ENCODE measurements at regions not wholly inside any gene's neighbourhood (a gene's known extent, or its start where the extent isn't known, plus 50 kb on each side); places are given as distances from the start of the nearest gene placed in this dataset.

- TF ChIP-seq POLR2AphosphoS5 (IDR thresholded peaks at IDR 0.05), result no peak
- no peaks in the 10 kb centered on the region for H3K9me2 ChIP-seq (ENCODE audit: insufficient read depth, low read length)
Measured at GRCh38 chr6:94639564-94639963, 937.8 kb upstream of the MANEA start.

GRCh38 chr6:94636780-94637385 is 940.5 kb upstream of the MANEA start:
- no peak overlapping the region for H3K4me2 ChIP-seq (ENCODE audit: low read length)
- no peaks in the 10 kb centered on the region for H3K36me3 ChIP-seq (ENCODE audit: insufficient read depth, low read length)
- no peaks in the 10 kb centered on the region for H3K27me3 ChIP-seq (ENCODE audit: insufficient read depth, low read depth, low read length)
- H3K9ac ChIP-seq (ENCODE audit: low read length), result no peak overlapping the region
- no peaks in the 10 kb centered on the region for H3K9me3 ChIP-seq (ENCODE audit: low read length)
- H4K20me1 ChIP-seq (ENCODE audit: insufficient read depth), result no peaks in the 10 kb centered on the region
- no peak overlapping the region for H2AFZ ChIP-seq (ENCODE audit: low read depth, low read length)
- H3K27ac ChIP-seq (ENCODE audit: low read length), result no peak overlapping the region
- TF ChIP-seq RAD21 (conservative IDR thresholded peaks at IDR 0.05) (peak; percentile 20), EP300 (conservative IDR thresholded peaks at IDR 0.05; ENCODE audit: poor library complexity, severe bottlenecking) (no peak), EZH2 (IDR thresholded peaks at IDR 0.05; ENCODE audit: borderline replicate concordance, insufficient read depth, low read length, poor library complexity, severe bottlenecking) (no peak)
- H3K79me2 ChIP-seq (replicated peaks; ENCODE audit: insufficient read depth, low read length), result no peaks in the 10 kb centered on the region
- H3K4me3 ChIP-seq (ENCODE audit: low read length), result no peak overlapping the region
- no peaks in the 10 kb centered on the region for H3F3A ChIP-seq (ENCODE audit: insufficient read depth, low read length, poor library complexity, severe bottlenecking)
- H3K9me2 ChIP-seq (ENCODE audit: insufficient read depth, low read length), result no peaks in the 10 kb centered on the region

More at GRCh38 chr6:94639564-94639963, 937.8 kb upstream of the MANEA start:
- no peaks in the 10 kb centered on the region for H3K79me2 ChIP-seq (replicated peaks; ENCODE audit: insufficient read depth, low read length)
- no peaks in the 10 kb centered on the region for H3K9me3 ChIP-seq (ENCODE audit: low read length)
- no peak overlapping the region for H3K4me2 ChIP-seq (ENCODE audit: low read length)
- H4K20me1 ChIP-seq (ENCODE audit: insufficient read depth), result no peaks in the 10 kb centered on the region
- no peaks in the 10 kb centered on the region for H3K27me3 ChIP-seq (ENCODE audit: insufficient read depth, low read depth, low read length)
- H3K36me3 ChIP-seq (ENCODE audit: insufficient read depth, low read length), result no peaks in the 10 kb centered on the region
- no peak overlapping the region for H2AFZ ChIP-seq (ENCODE audit: low read depth, low read length)
- no peak overlapping the region for H3K27ac ChIP-seq (ENCODE audit: low read length)
- no peak overlapping the region for H3K4me3 ChIP-seq (ENCODE audit: low read length)
- H3K9ac ChIP-seq (ENCODE audit: low read length), result no peak overlapping the region
- H3F3A ChIP-seq (ENCODE audit: insufficient read depth, low read length, poor library complexity, severe bottlenecking), result no peaks in the 10 kb centered on the region

DNA sequence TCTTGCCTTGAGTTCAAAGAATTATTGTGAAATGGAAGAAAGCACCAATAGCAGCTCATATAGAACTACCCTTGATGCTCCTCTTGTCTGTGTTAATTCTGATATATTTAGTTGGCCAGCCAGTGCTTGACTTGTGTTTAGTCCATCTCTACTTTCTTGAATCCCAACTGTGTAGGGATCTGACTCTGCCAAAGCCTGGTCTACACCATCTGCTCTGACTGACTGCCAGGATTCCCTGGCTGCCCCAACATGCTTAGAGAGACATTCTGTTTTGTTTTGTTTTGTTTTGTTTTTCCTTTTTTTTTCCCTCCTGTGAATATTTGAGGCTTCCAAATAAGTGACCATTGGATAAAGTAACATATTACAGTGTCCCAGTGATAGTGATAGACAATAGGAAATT is 953.7 kb upstream of the MANEA start:
- H3K79me2 ChIP-seq (replicated peaks; ENCODE audit: insufficient read depth, low read length), result no peaks in the 10 kb centered on the region
- H3K9ac ChIP-seq (ENCODE audit: low read length), result no peak overlapping the region
- no peak overlapping the region for H2AFZ ChIP-seq (ENCODE audit: low read depth, low read length)
- no peak overlapping the region for H3K27ac ChIP-seq (ENCODE audit: low read length)
- no peak overlapping the region for H3K4me3 ChIP-seq (ENCODE audit: low read length)
- no peaks in the 10 kb centered on the region for H4K20me1 ChIP-seq (ENCODE audit: insufficient read depth)
- H3K4me2 ChIP-seq (ENCODE audit: low read length), result no peak overlapping the region
- no peaks in the 10 kb centered on the region for H3F3A ChIP-seq (ENCODE audit: insufficient read depth, low read length, poor library complexity, severe bottlenecking)
- H3K9me2 ChIP-seq (ENCODE audit: insufficient read depth, low read length), result no peaks in the 10 kb centered on the region
- no peaks in the 10 kb centered on the region for H3K9me3 ChIP-seq (ENCODE audit: low read length)
- TF ChIP-seq REST (IDR thresholded peaks at IDR 0.05; ENCODE audit: borderline replicate concordance) (no peak), MXI1 (conservative IDR thresholded peaks at IDR 0.05; ENCODE audit: poor library complexity, severe bottlenecking) (no peak), EP300 (conservative IDR thresholded peaks at IDR 0.05; ENCODE audit: poor library complexity, severe bottlenecking) (no peak), CTCF (IDR thresholded peaks at IDR 0.05; ENCODE audit: poor library complexity, severe bottlenecking) (no peak), RAD21 (conservative IDR thresholded peaks at IDR 0.05) (no peak), SMC3 (conservative IDR thresholded peaks at IDR 0.05; ENCODE audit: poor library complexity) (no peak), POLR2AphosphoS5 (IDR thresholded peaks at IDR 0.05) (no peak), EZH2 (IDR thresholded peaks at IDR 0.05; ENCODE audit: borderline replicate concordance, insufficient read depth, low read length, poor library complexity, severe bottlenecking) (no peak), TAF1 (IDR thresholded peaks at IDR 0.05; ENCODE audit: low read depth) (no peak)
- H3K27me3 ChIP-seq (ENCODE audit: insufficient read depth, low read depth, low read length), result no peaks in the 10 kb centered on the region
- no peaks in the 10 kb centered on the region for H3K36me3 ChIP-seq (ENCODE audit: insufficient read depth, low read length)

Data from neural cell (in vitro differentiated cells).